Astrocyte (in vitro differentiated cells and primary cell): ENCODE measurements at regions not wholly inside any gene's neighbourhood (a gene's known extent, or its start where the extent isn't known, plus 50 kb on each side); places are given as distances from the start of the nearest gene placed in this dataset.

Experiments used
- CTCF ChIP-seq: IDR thresholded peaks from 2 replicates; pipeline ENCODE4 v1.5.1; 2011; ENCODE audit warnings: low read depth, mild to moderate bottlenecking, inconsistent platforms, low read length, moderate library complexity; ENCODE audit not compliant: insufficient read depth
- EZH2 ChIP-seq: IDR thresholded peaks from 2 replicates; pipeline ENCODE4 v1.6.1; 2012; ENCODE audit warnings: mild to moderate bottlenecking, low read length, inconsistent platforms; ENCODE audit not compliant: insufficient read depth

DNA sequence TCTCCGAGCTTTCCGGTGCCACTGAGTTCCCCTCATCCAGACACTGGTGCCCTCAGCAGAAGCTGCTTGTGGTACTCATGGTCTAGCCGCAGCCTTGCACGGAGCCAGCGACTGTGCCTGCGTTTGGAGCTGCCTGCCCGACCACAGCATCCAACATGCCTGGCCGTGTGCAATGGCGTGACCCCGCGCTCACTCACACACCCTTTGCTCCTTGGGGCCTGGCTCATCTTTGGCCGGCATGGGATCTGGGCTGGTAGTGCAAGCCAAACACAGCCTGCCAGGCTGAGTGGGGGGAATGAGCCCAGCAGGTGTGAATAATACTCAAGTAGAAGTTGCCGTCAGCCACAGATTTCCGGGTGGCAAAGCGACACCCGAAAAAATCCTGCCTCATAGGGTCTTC, 1178.7 kb upstream of the GBE1 start:
- no peak for TF ChIP-seq CTCF
- no peak for TF ChIP-seq EZH2
